Endodermal cell (in vitro differentiated cells): ENCODE measurements at regions not wholly inside any gene's neighbourhood (a gene's known extent, or its start where the extent isn't known, plus 50 kb on each side); places are given as distances from the start of the nearest gene placed in this dataset.

Experiments
- DNase-seq: peaks from one replicate; pipeline ENCODE4 v3.0.0-alpha.2; 2017
- H3K27ac ChIP-seq: 2 replicates; pipeline ENCODE4 v1.5.1; 2013; ENCODE audit warnings: mild to moderate bottlenecking, low read depth, low read length, moderate library complexity
- H3K27me3 ChIP-seq: 2 replicates; pipeline ENCODE4 v1.6.1; 2013; ENCODE audit warnings: mild to moderate bottlenecking, low read length, moderate library complexity; ENCODE audit not compliant: insufficient read depth, control insufficient read depth, poor library complexity, severe bottlenecking
- H3K36me3 ChIP-seq: 2 replicates; pipeline ENCODE4 v1.7.0; 2013; ENCODE audit warnings: mild to moderate bottlenecking, low read length, moderate library complexity; ENCODE audit not compliant: control insufficient read depth, insufficient read depth
- H3K4me1 ChIP-seq: one replicate; pipeline ENCODE4 v1.7.0; 2013; ENCODE audit warnings: low read length; ENCODE audit not compliant: control insufficient read depth, insufficient read depth
- H3K4me3 ChIP-seq: 2 replicates; pipeline ENCODE4 v1.5.1; 2013; ENCODE audit warnings: mild to moderate bottlenecking, low read length, moderate library complexity
- H3K9ac ChIP-seq: 2 replicates; pipeline ENCODE4 v1.6.1; 2013; ENCODE audit warnings: mild to moderate bottlenecking, low read length, moderate library complexity; ENCODE audit not compliant: poor library complexity, severe bottlenecking; ENCODE audit errors: extremely low read depth
- H3K9me3 ChIP-seq: 2 replicates; pipeline ENCODE4 v1.6.1; 2013; ENCODE audit warnings: mild to moderate bottlenecking, low read length, moderate library complexity; ENCODE audit not compliant: control insufficient read depth
- H3K27ac Mint-ChIP-seq: 2 replicates; pipeline ENCODE4 v1.8.0; 2020; ENCODE audit warnings: mixed read lengths
- H3K27me3 Mint-ChIP-seq: 2 replicates; pipeline ENCODE4 v1.8.0; 2021; ENCODE audit warnings: mild to moderate bottlenecking, mixed read lengths; ENCODE audit not compliant: insufficient read depth
- H3K36me3 Mint-ChIP-seq: 2 replicates; pipeline ENCODE4 v1.8.0; 2020; ENCODE audit warnings: low read depth, mixed read lengths
- H3K4me1 Mint-ChIP-seq: 2 replicates; pipeline ENCODE4 v1.8.0; 2020; ENCODE audit warnings: mixed read lengths
- H3K4me3 Mint-ChIP-seq: 2 replicates; pipeline ENCODE4 v1.8.0; 2020; ENCODE audit warnings: mild to moderate bottlenecking, moderate library complexity, mixed read lengths
- H3K9me3 Mint-ChIP-seq: 2 replicates; pipeline ENCODE4 v1.8.0; 2020; ENCODE audit warnings: mild to moderate bottlenecking, mixed read lengths
- WGBS, 2 experiments: methylation state at CpG; one replicate each; pipeline versions ENCODE4 v1.1.5 to v1.1.7; 2013; ENCODE audit warnings: missing lambda C conversion rate in 2 of 2, mixed read lengths in 1 of 2; ENCODE audit not compliant: insufficient coverage in 1 of 2, insufficient read length in 1 of 2; 5-methylcytosine and 5-hydroxymethylcytosine counted together
- TF ChIP-seq, protein P1 (sequence below): fragments of 200-600 bp; sonication (generic); conservative IDR thresholded peaks from 2 replicates; pipeline ENCODE4 v1.5.0; 2021; ENCODE audit warnings: antibody characterized with exemption, mild to moderate bottlenecking

DNA sequence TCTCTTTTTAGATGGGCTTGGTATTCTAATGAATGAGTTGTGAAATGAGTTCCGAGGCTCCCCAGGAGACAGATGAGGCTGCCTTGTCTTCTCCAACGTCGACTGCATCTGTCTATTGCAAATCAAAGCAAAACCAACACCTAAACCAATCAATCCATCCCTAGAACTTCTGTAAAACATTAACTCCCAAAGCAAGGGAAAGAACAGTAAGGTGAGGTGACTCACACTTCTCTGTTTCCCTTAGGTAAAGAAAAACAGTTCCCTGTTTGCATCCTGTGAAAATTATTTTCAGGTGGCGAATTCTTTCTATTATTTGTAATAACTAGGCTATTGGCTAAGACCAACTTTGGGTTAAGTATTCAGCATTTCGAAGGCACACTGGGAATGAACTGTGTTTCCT lies 249.4 kb downstream of the EPHA4 start:
- Histone ChIP-seq H3K9me3 (no peaks in the 10 kb centered on the region), H3K4me1 (no peaks in the 10 kb centered on the region), H3K4me3 (no peak overlapping the region), H3K27ac (no peak overlapping the region), H3K9ac (no peak overlapping the region), H3K36me3 (no peaks in the 10 kb centered on the region), H3K27me3 (no peaks in the 10 kb centered on the region)
- Mint-ChIP-seq H3K4me3 (no peak overlapping the region), H3K36me3 (peaks cover 2% of the 10 kb centered on the region), H3K9me3 (peaks cover 3% of the 10 kb centered on the region), H3K27ac (no peak overlapping the region), H3K4me1 (peaks cover 21% of the 10 kb centered on the region), H3K27me3 (no peaks in the 10 kb centered on the region)
- 87 to 100% methylated on average over 1 to 5 of the region's 5 CpGs for WGBS, 2 experiments
- no peak for DNase-seq
- TF ChIP-seq, protein P1, sequence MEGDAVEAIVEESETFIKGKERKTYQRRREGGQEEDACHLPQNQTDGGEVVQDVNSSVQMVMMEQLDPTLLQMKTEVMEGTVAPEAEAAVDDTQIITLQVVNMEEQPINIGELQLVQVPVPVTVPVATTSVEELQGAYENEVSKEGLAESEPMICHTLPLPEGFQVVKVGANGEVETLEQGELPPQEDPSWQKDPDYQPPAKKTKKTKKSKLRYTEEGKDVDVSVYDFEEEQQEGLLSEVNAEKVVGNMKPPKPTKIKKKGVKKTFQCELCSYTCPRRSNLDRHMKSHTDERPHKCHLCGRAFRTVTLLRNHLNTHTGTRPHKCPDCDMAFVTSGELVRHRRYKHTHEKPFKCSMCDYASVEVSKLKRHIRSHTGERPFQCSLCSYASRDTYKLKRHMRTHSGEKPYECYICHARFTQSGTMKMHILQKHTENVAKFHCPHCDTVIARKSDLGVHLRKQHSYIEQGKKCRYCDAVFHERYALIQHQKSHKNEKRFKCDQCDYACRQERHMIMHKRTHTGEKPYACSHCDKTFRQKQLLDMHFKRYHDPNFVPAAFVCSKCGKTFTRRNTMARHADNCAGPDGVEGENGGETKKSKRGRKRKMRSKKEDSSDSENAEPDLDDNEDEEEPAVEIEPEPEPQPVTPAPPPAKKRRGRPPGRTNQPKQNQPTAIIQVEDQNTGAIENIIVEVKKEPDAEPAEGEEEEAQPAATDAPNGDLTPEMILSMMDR = no peak

DNA sequence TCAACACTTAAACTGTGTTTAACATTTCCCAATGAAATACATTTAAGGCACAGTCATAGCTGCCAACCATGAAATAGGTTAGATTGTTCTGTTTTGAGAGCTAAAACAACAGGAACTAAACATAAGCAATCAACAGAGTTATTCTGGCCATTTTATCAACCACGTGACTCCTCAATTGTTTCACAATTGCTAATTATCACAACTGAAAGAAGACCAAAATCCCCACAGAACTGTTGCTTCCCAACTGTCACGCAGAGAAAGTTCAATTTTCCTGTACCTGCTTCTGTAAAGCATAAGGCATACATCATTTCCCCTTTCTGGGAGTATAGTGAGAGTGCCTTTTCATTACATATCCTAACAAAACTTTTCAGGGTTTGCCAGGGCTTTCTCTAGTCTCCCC lies 248.6 kb downstream of the EPHA4 start:
- no peak overlapping the region for H3K4me3 Mint-ChIP-seq
- TF ChIP-seq, protein P1 = no peak
- H3K4me1 Mint-ChIP-seq = peaks cover 21% of the 10 kb centered on the region
- Histone ChIP-seq H3K27me3 (no peaks in the 10 kb centered on the region), H3K36me3 (no peaks in the 10 kb centered on the region), H3K9me3 (no peaks in the 10 kb centered on the region), H3K4me1 (no peaks in the 10 kb centered on the region), H3K27ac (no peak overlapping the region), H3K4me3 (no peak overlapping the region), H3K9ac (no peak overlapping the region)
- no peak overlapping the region for H3K27ac Mint-ChIP-seq
- H3K36me3 Mint-ChIP-seq = peaks cover 2% of the 10 kb centered on the region
- WGBS, 2 experiments = 90% methylated on average over 2 of the region's 2 CpGs
- H3K27me3 Mint-ChIP-seq = no peaks in the 10 kb centered on the region
- peaks cover 3% of the 10 kb centered on the region for H3K9me3 Mint-ChIP-seq
- no peak for DNase-seq

DNA sequence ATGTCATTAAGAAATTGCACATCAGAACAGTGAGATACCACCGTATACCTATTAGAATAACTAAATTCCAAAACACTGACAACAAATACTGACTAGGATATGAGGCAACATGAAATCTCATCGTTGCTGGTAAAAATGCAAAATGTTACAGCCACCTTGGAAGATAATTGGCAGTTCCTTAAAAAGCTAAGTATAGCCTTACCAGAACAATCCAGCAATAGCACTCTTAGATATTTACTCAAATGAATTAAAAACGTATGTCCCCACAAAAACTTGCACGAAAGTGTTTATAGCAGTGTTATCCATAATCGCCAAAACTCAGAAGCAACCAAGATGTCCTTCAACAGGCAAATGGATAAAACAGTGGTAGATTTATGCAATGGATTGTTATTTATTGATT lies 241.7 kb downstream of the EPHA4 start:
- DNase-seq = no peak
- no peak overlapping the region for H3K9ac ChIP-seq
- H3K36me3 Mint-ChIP-seq = peaks cover 2% of the 10 kb centered on the region
- H3K4me3 Mint-ChIP-seq = no peak overlapping the region
- H3K4me3 ChIP-seq = no peak overlapping the region
- no peaks in the 10 kb centered on the region for H3K27me3 ChIP-seq
- H3K27me3 Mint-ChIP-seq = no peaks in the 10 kb centered on the region
- peaks cover 9% of the 10 kb centered on the region for H3K9me3 Mint-ChIP-seq
- no peak overlapping the region for H3K27ac ChIP-seq
- H3K4me1 ChIP-seq = no peaks in the 10 kb centered on the region
- H3K36me3 ChIP-seq = no peaks in the 10 kb centered on the region
- no peaks in the 10 kb centered on the region for H3K9me3 ChIP-seq
- no peaks in the 10 kb centered on the region for H3K4me1 Mint-ChIP-seq
- TF ChIP-seq, protein P1 = no peak
- WGBS, 2 experiments = 88 to 94% methylated on average over 4 to 5 of the region's 5 CpGs
- H3K27ac Mint-ChIP-seq = no peak overlapping the region
